ENCODE measurements at regions not wholly inside any gene's neighbourhood (a gene's known extent, or its start where the extent isn't known, plus 50 kb on each side); places are given as distances from the start of the nearest gene placed in this dataset.

DNA sequence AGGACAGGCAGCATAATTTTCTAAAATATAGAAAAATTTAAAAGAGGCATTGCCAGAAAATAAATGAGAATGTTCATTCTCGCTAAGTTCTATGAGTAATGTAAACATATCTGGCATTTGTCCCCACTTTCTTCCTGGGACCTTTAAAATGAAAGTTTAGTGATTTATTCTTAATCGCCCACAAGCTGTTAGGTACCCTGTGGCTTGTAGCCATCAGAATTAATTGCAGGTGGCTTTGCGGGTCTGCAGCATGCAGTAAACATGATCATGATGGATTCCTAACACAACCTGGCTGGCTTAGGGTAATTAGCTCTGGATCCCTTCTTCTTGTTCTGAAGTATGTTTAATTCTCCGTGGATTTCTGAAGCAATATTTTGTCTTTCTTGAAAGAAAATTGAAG is 103.5 kb upstream of the FRMD6 start:
- H3K4me3 ChIP-seq (ENCODE audit: low read length in 3 of 3): no peak overlapping the region
- H3K27me3 ChIP-seq (ENCODE audit: control insufficient read depth, insufficient read depth, low read length): no peaks in the 10 kb centered on the region
- peak in 1 of 5 donors; percentile 37 for DNase-seq
- no peak for FAIRE-seq
- H3K9ac ChIP-seq (ENCODE audit: low read length in 3 of 3): no peak overlapping the region
- intact Hi-C loops (cut with DNase I): no loop called here
- H3K9me3 ChIP-seq (ENCODE audit: control insufficient read depth in 2 of 3, insufficient read depth in 1 of 3, low read length in 3 of 3): no peaks in the 10 kb centered on the region
- peaks cover 0 to 6% (median 0%) of the 10 kb centered on the region in 3 donors for H3K4me1 ChIP-seq (ENCODE audit: control insufficient read depth in 2 of 3, insufficient read depth in 2 of 3, low read depth in 1 of 3, low read length in 3 of 3)
- TF ChIP-seq, protein P1, sequence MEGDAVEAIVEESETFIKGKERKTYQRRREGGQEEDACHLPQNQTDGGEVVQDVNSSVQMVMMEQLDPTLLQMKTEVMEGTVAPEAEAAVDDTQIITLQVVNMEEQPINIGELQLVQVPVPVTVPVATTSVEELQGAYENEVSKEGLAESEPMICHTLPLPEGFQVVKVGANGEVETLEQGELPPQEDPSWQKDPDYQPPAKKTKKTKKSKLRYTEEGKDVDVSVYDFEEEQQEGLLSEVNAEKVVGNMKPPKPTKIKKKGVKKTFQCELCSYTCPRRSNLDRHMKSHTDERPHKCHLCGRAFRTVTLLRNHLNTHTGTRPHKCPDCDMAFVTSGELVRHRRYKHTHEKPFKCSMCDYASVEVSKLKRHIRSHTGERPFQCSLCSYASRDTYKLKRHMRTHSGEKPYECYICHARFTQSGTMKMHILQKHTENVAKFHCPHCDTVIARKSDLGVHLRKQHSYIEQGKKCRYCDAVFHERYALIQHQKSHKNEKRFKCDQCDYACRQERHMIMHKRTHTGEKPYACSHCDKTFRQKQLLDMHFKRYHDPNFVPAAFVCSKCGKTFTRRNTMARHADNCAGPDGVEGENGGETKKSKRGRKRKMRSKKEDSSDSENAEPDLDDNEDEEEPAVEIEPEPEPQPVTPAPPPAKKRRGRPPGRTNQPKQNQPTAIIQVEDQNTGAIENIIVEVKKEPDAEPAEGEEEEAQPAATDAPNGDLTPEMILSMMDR (IDR thresholded peaks at IDR 0.05; ENCODE audit: borderline replicate concordance, extremely low read depth, insufficient read depth): no peak
- no peak overlapping the region for H3K27ac ChIP-seq (ENCODE audit: low read depth in 2 of 2, low read length in 2 of 2)
- H3K36me3 ChIP-seq (ENCODE audit: control insufficient read depth in 2 of 3, insufficient read depth in 3 of 3, low read length in 3 of 3): no peaks in the 10 kb centered on the region

DNA sequence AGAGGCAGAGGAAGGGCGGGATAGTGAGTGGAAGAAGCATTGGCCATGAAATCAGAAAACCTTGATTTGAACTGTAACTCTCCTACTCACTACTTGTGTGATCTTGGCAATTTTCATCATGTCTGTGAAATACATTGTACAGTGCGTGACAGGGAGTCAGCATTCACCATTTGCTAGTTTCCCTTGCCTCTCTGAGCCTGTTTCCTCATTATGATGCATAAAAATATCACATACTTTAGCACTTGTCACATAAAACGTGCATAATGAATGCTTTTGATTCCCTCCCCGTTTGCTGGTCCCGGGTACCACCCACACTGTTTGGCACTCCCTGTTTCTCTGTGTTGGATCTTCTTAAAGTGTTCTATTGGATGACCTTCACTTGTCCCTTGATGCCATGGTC is 101.1 kb upstream of the FRMD6 start:
- TF ChIP-seq, protein P1 (IDR thresholded peaks at IDR 0.05; ENCODE audit: borderline replicate concordance, extremely low read depth, insufficient read depth): no peak
- Histone ChIP-seq H3K9me3 (ENCODE audit: control insufficient read depth in 2 of 3, insufficient read depth in 1 of 3, low read length in 3 of 3) (no peaks in the 10 kb centered on the region), H3K4me1 (ENCODE audit: control insufficient read depth in 2 of 3, insufficient read depth in 2 of 3, low read depth in 1 of 3, low read length in 3 of 3) (peaks cover 0 to 6% (median 0%) of the 10 kb centered on the region in 3 donors), H3K27ac (ENCODE audit: low read depth in 2 of 2, low read length in 2 of 2) (no peak overlapping the region), H3K27me3 (ENCODE audit: control insufficient read depth, insufficient read depth, low read length) (no peaks in the 10 kb centered on the region), H3K9ac (ENCODE audit: low read length in 3 of 3) (no peak overlapping the region), H3K36me3 (ENCODE audit: control insufficient read depth in 2 of 3, insufficient read depth in 3 of 3, low read length in 3 of 3) (no peaks in the 10 kb centered on the region), H3K4me3 (ENCODE audit: low read length in 3 of 3) (no peak overlapping the region)
- no peak for FAIRE-seq
- no peak for DNase-seq
- intact Hi-C loops (cut with DNase I): no loop called here

DNA sequence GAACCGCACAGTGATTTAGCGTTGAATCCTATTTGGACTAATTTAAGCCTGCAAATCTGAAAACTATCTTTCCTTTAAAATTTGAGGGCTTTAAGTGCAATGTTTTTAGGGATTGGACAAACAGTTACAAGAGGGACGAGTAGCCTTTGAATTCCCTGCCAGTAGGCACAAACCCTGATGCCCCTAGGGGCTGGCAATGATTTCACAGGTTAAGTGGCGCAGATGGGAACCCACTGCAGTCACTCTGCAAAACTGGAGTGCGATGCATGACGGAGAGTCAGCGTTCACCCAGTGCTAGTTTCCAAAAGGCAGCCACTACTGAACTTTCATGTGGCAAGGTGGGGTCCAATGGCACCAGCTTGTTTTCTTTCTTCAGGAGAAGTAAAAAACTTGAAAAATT is 99.4 kb upstream of the FRMD6 start:
- Histone ChIP-seq H3K9me3 (ENCODE audit: control insufficient read depth in 2 of 3, insufficient read depth in 1 of 3, low read length in 3 of 3) (no peaks in the 10 kb centered on the region), H3K36me3 (ENCODE audit: control insufficient read depth in 2 of 3, insufficient read depth in 3 of 3, low read length in 3 of 3) (no peaks in the 10 kb centered on the region), H3K9ac (ENCODE audit: low read length in 3 of 3) (no peak overlapping the region), H3K27ac (ENCODE audit: low read depth in 2 of 2, low read length in 2 of 2) (no peak overlapping the region), H3K27me3 (ENCODE audit: control insufficient read depth, insufficient read depth, low read length) (no peaks in the 10 kb centered on the region), H3K4me3 (ENCODE audit: low read length in 3 of 3) (no peak overlapping the region), H3K4me1 (ENCODE audit: control insufficient read depth in 2 of 3, insufficient read depth in 2 of 3, low read depth in 1 of 3, low read length in 3 of 3) (peaks cover 0 to under 1% (median 0%) of the 10 kb centered on the region in 3 donors)
- intact Hi-C loops (cut with DNase I): no loop called here
- no peak for FAIRE-seq
- DNase-seq: peak in 1 of 5 donors; percentile 15
- TF ChIP-seq, protein P1 (IDR thresholded peaks at IDR 0.05; ENCODE audit: borderline replicate concordance, extremely low read depth, insufficient read depth): no peak

DNA sequence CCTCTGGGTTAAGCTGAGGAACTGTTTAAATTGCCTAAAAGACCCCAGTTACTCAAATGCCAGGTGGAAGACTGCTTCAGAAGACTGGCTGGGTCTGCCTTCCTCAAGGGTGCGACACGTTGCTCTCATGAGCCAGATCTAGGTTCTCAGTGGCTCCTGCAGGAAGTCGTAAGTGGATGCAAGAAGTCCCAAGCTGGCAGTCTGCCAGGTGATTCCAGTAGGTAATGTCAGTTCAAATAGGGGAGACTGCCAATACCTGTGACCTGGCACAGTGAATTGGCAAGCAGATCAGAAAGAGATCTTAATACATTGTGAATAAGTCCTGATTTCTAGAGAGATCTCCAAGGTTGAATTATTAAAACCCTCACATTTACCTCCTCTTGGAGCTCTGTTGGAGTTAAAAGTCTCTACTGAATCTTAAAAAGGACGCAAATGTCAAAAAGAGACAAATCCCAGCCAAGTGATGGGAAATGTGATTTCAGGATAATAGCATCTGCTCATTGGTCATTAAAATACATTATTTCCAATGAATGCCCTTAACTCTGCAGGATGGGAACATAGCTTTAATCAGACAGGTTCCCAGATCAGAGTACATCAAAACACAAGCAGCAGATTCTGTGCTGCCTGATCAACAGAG is 98.8 kb upstream of the FRMD6 start:
- no peaks in the 10 kb centered on the region for H3K9me3 ChIP-seq (ENCODE audit: control insufficient read depth in 2 of 3, insufficient read depth in 1 of 3, low read length in 3 of 3)
- H3K9ac ChIP-seq (ENCODE audit: low read length in 3 of 3): no peak overlapping the region
- DNase-seq: peak in 1 of 5 donors; percentile 76
- no peak overlapping the region for H3K27ac ChIP-seq (ENCODE audit: low read depth in 2 of 2, low read length in 2 of 2)
- TF ChIP-seq, protein P1 (IDR thresholded peaks at IDR 0.05; ENCODE audit: borderline replicate concordance, extremely low read depth, insufficient read depth): no peak
- no peak overlapping the region for H3K4me3 ChIP-seq (ENCODE audit: low read length in 3 of 3)
- H3K36me3 ChIP-seq (ENCODE audit: control insufficient read depth in 2 of 3, insufficient read depth in 3 of 3, low read length in 3 of 3): no peaks in the 10 kb centered on the region
- no peaks in the 10 kb centered on the region for H3K27me3 ChIP-seq (ENCODE audit: control insufficient read depth, insufficient read depth, low read length)
- FAIRE-seq: no peak
- H3K4me1 ChIP-seq (ENCODE audit: control insufficient read depth in 2 of 3, insufficient read depth in 2 of 3, low read depth in 1 of 3, low read length in 3 of 3): no peaks in the 10 kb centered on the region
- intact Hi-C loops (cut with DNase I): no loop called here

All from kidney (tissue), 13 donors.